HEK293T (cell line): ENCODE measurements at regions not wholly inside any gene's neighbourhood (a gene's known extent, or its start where the extent isn't known, plus 50 kb on each side); places are given as distances from the start of the nearest gene placed in this dataset.

ENCODE experiments used
- BHLHE40 ChIP-seq: fragments of 450-650 bp; IDR thresholded peaks from 2 replicates; pipeline ENCODE4 v1.6.1; 2016; ENCODE audit warnings: mild to moderate bottlenecking, moderate library complexity, borderline replicate concordance
- ELF4 ChIP-seq: fragments of 450-650 bp; IDR thresholded peaks from 2 replicates; pipeline ENCODE4 v1.6.1; 2017; ENCODE audit warnings: antibody characterized with exemption
- FOXA1 ChIP-seq: fragments of 450-650 bp; IDR thresholded peaks from 2 replicates; pipeline ENCODE4 v1.6.1; 2016; ENCODE audit warnings: mild to moderate bottlenecking
- HDGF ChIP-seq: fragments of 450-650 bp; IDR thresholded peaks from 2 replicates; pipeline ENCODE4 v1.6.1; 2017; ENCODE audit warnings: antibody characterized with exemption, borderline replicate concordance
- SP1 ChIP-seq: fragments of 450-650 bp; IDR thresholded peaks from 2 replicates; pipeline ENCODE4 v1.6.1; 2017
- TARDBP ChIP-seq: fragments of 450-650 bp; IDR thresholded peaks from 2 replicates; pipeline ENCODE4 v1.6.1; 2016

- TF ChIP-seq SP1, result no peak
- TF ChIP-seq BHLHE40, result no peak
- TF ChIP-seq FOXA1, result no peak
- no peak for TF ChIP-seq TARDBP
- TF ChIP-seq ELF4, result no peak
- no peak for TF ChIP-seq HDGF
Measured at GRCh38 chr9:38136386-38136785, 67.4 kb upstream of the SHB start.
